OCI-LY3 (cell line): ENCODE measurements at regions not wholly inside any gene's neighbourhood (a gene's known extent, or its start where the extent isn't known, plus 50 kb on each side); places are given as distances from the start of the nearest gene placed in this dataset.

Experiments used
- CTCF ChIP-seq: fragments of 200-600, 300-600 bp; sonication (generic); IDR thresholded peaks from 2 replicates; pipeline ENCODE4 v1.5.1; 2014; ENCODE audit warnings: antibody characterized with exemption, low read length, low read depth
- EZH2phosphoT487 ChIP-seq: fragments of 200-600 bp; shearing (Covaris generic); IDR thresholded peaks from 2 replicates; pipeline ENCODE4 v1.6.1; 2018; ENCODE audit warnings: antibody characterized with exemption, mixed run types, low read depth

- TF ChIP-seq CTCF (no peak), EZH2phosphoT487 (no peak)
Measured at GRCh38 chr1:186518822-186519381, 58.0 kb upstream of the PDC start.
